ENCODE measurements at regions not wholly inside any gene's neighbourhood (a gene's known extent, or its start where the extent isn't known, plus 50 kb on each side); places are given as distances from the start of the nearest gene placed in this dataset.

GRCh38 chr20:30484009-30484748, 773.3 kb upstream of the DEFB115 start:
- no peak overlapping the region for H2AFZ ChIP-seq
- no peaks in the 10 kb centered on the region for H4K20me1 ChIP-seq (ENCODE audit: insufficient read depth, poor library complexity, severe bottlenecking)
- no peak overlapping the region for H3K27ac ChIP-seq
- DNase-seq (ENCODE audit: low spot score) = no peak
- peaks cover 3% of the 10 kb centered on the region for H3K9me3 ChIP-seq (ENCODE audit: low read depth)
- H3K79me2 ChIP-seq = no peaks in the 10 kb centered on the region
- no peaks in the 10 kb centered on the region for H3K27me3 ChIP-seq
- TF ChIP-seq CTCF (IDR thresholded peaks at IDR 0.05; ENCODE audit: poor library complexity) (no peak), EZH2 (IDR thresholded peaks at IDR 0.05; ENCODE audit: borderline replicate concordance) (no peak), EZH2phosphoT487 (IDR thresholded peaks at IDR 0.05; ENCODE audit: low read depth, severe bottlenecking, unreplicated experiment) (no peak)
- H3K4me2 ChIP-seq = no peak overlapping the region
- H3K4me1 ChIP-seq (ENCODE audit: insufficient read depth) = no peaks in the 10 kb centered on the region
- H3K36me3 ChIP-seq (replicated peaks; ENCODE audit: insufficient read depth, low read depth) = no peaks in the 10 kb centered on the region
- 94% methylated on average over 21 of the region's 50 CpGs for WGBS (ENCODE audit: low lambda C conversion rate, missing lambda C conversion rate)
- no peak overlapping the region for H3K4me3 ChIP-seq
- no peaks in the 10 kb centered on the region for H3K9me2 ChIP-seq (replicated peaks; ENCODE audit: insufficient read depth)

- Histone ChIP-seq H3K9me2 (replicated peaks; ENCODE audit: insufficient read depth) (no peaks in the 10 kb centered on the region), H3K4me2 (no peak overlapping the region), H3K9me3 (ENCODE audit: low read depth) (peaks cover 3% of the 10 kb centered on the region), H4K20me1 (ENCODE audit: insufficient read depth, poor library complexity, severe bottlenecking) (no peaks in the 10 kb centered on the region), H3K79me2 (no peaks in the 10 kb centered on the region), H3K27ac (no peak overlapping the region), H3K36me3 (replicated peaks; ENCODE audit: insufficient read depth, low read depth) (no peaks in the 10 kb centered on the region), H3K27me3 (no peaks in the 10 kb centered on the region), H3K4me3 (no peak overlapping the region), H3K4me1 (ENCODE audit: insufficient read depth) (no peaks in the 10 kb centered on the region), H2AFZ (no peak overlapping the region)
- TF ChIP-seq EZH2 (IDR thresholded peaks at IDR 0.05; ENCODE audit: borderline replicate concordance) = no peak
- no peak for TF ChIP-seq EZH2phosphoT487 (IDR thresholded peaks at IDR 0.05; ENCODE audit: low read depth, severe bottlenecking, unreplicated experiment)
- TF ChIP-seq CTCF (IDR thresholded peaks at IDR 0.05; ENCODE audit: poor library complexity) = no peak
- WGBS (ENCODE audit: low lambda C conversion rate, missing lambda C conversion rate) = 96% methylated on average over 13 of the region's 17 CpGs
- DNase-seq (ENCODE audit: low spot score) = no peak
Observed at GRCh38 chr20:30484749-30485070, 772.8 kb upstream of the DEFB115 start.

- TF ChIP-seq CTCF (IDR thresholded peaks at IDR 0.05; ENCODE audit: poor library complexity) = no peak
- no peak for TF ChIP-seq EZH2 (IDR thresholded peaks at IDR 0.05; ENCODE audit: borderline replicate concordance)
- TF ChIP-seq EZH2phosphoT487 (IDR thresholded peaks at IDR 0.05; ENCODE audit: low read depth, severe bottlenecking, unreplicated experiment) = no peak
- Histone ChIP-seq H3K9me3 (ENCODE audit: low read depth) (peaks cover 3% of the 10 kb centered on the region), H2AFZ (no peak overlapping the region), H3K79me2 (no peaks in the 10 kb centered on the region), H3K4me1 (ENCODE audit: insufficient read depth) (no peaks in the 10 kb centered on the region), H3K27me3 (no peaks in the 10 kb centered on the region), H3K4me2 (no peak overlapping the region), H3K9me2 (replicated peaks; ENCODE audit: insufficient read depth) (no peaks in the 10 kb centered on the region), H4K20me1 (ENCODE audit: insufficient read depth, poor library complexity, severe bottlenecking) (no peaks in the 10 kb centered on the region), H3K27ac (no peak overlapping the region), H3K4me3 (no peak overlapping the region), H3K36me3 (replicated peaks; ENCODE audit: insufficient read depth, low read depth) (no peaks in the 10 kb centered on the region)
- no peak for DNase-seq (ENCODE audit: low spot score)
- WGBS (ENCODE audit: low lambda C conversion rate, missing lambda C conversion rate) = 94% methylated on average over 47 of the region's 50 CpGs
Observed at GRCh38 chr20:30485331-30486102, 771.9 kb upstream of the DEFB115 start.
